GM18505 (cell line): ENCODE measurements at regions not wholly inside any gene's neighbourhood (a gene's known extent, or its start where the extent isn't known, plus 50 kb on each side); places are given as distances from the start of the nearest gene placed in this dataset.
"Not testable (repeated sequence)": the region's sequence is repeated elsewhere in the genome, so short reads cannot be mapped to it uniquely, and the experiment has no call there.

Experiments
- ATAC-seq: cut with Tn5 transposase; IDR thresholded peaks from one replicate; pipeline ENCODE4 v1.9.1; 2021; ENCODE audit not compliant: unreplicated experiment
- POLR2A ChIP-seq: IDR thresholded peaks from 4 replicates; pipeline ENCODE4 v1.6.1; 2011; ENCODE audit warnings: borderline replicate concordance; ENCODE audit not compliant: insufficient read depth, insufficient read length; ENCODE audit errors: extremely low read depth

DNA sequence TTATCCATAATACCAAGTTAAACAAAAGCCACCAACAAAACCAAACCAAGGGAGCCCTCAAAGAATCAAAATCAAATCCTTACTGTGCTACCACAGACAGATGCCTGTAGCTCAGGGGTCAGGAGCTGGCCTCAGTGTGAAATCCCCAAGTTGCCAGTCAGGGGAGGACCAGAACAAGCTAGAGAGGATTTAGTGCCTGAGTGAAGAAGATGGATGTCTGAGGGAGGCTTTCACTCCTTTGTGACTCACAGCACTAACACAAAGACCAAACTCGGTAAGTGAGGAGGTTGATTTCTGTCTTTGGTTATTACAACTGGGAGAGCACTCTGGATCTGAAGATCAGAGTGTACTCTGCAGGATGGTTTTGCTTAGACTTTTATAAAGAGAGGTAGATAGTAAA, 189.9 kb upstream of the ZNF184 start:
- ATAC-seq = no peak
- no peak for TF ChIP-seq POLR2A

DNA sequence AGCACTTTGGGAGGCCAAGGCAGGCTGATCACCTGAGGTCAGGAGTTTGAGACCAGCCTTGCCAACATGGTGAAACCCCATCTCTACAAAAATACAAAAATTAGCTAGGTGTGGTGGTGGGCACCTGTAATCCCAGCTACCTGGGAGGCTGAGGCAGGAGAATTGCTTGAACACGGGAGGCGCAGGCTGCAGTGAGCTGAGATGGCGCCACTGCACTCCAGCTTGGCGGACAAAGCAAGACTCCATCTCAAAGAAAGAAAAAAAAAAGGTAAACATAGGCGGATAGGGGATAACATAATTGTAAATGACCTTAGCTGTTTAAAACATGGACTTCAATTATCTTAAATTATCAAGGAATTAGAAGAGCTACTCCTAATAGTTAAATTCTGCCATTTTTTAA, 189.3 kb upstream of the ZNF184 start:
- ATAC-seq = not testable (repeated sequence)

DNA sequence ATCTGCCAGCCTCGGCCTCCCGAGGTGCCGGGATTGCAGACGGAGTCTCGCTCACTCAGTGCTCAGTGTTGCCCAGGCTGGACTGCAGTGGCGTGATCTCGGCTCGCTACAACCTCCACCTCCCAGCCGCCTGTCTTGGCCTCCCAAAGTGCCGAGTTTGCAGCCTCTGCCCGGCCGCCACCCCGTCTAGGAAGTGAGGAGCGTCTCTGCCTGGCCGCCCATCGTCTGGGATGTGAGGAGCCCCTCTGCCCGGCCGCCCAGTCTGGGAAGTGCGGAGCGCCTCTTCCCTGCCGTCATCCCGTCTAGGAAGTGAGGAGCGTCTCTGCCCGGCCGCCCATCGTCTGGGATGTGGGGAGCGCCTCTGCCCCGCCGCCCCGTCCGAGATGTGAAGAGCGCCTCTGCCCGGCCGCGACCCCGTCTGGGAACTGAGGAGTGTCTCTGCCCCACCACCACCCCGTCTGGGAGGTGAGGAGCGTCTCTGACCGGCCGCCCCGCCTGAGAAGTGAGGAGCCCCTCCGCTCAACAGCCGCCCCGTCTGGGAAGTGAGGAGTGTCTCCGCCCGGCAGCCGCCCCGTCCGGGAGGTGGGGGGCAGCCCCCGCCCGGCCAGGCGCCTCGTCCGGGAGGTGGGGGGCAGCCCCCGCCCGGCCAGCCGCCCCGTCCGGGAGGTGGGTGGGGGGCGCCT, 180.4 kb upstream of the ZNF184 start:
- ATAC-seq = not testable (repeated sequence)

DNA sequence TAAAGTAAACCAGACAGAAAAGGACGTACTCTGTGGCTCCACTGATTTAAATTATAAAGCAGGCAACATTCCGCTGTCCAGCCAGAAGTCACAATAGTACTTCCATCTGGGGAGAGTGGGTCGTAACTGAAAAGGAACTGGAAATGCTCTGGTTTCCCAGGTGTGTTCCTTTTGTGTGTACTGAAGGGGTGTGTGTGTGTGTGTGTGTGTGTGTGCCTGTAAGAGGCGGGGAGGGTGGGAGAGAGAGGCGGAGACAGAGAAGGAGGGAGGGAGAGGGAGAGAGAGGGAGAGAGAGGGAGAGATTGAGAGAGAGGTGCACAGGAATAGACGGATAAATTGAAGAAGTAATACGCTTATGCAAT, 178.4 kb upstream of the ZNF184 start:
- no peak for TF ChIP-seq POLR2A
- ATAC-seq = no peak

DNA sequence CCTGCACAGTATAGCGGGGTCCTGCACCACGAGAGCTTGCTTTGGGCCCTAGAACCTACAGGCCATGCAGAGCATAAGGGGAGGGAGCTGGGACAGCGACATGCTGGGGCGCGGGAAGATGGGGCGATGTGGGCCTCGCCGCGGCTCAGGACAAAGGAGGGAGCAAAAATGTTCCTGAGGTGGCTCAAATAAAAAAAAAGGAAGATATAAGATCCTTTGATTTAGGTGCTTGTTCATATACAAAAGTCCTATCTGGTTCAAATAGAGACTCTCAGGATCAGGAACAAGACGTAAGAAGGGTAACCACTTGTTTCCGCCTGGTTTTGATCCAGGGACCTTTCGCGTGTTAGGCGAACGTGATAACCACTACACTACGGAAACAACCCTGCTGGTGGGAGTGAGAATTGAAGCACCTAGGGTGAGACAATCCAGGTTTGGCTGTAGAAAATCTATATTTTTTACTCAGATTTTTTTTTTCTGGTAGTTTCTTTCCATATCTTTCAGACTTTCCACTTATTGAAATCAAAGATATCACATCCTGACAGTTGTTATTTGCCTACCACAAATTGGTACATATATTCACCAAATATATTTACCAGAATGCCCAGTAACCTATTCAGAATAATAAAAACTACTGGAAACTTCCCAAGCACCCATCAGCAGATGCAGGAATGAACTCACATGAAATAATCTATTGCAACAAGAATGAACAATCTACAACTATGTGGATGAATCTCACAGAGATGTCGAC, 177.9 kb upstream of the ZNF184 start:
- ATAC-seq = no peak
- TF ChIP-seq POLR2A = no peak

DNA sequence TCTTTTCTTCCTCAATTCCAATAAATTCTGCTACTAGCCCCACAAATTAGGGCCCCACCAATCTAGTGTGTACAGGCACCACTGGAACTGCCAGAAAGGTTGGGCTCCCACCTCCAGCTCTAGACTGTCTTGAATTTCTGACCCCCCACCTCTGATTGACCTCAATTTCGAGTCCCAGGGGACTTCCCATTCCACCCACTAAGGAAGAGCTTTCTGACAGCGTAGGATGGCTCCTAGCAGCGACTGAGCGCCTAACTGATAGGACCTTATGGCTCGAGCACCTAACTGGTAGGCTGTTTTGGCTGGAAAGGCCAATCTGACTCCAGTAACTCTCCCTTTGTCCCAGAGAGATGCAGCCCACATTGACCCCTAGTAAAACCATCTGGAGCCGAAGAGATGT, 171.6 kb upstream of the ZNF184 start:
- no peak for ATAC-seq
- no peak for TF ChIP-seq POLR2A

DNA sequence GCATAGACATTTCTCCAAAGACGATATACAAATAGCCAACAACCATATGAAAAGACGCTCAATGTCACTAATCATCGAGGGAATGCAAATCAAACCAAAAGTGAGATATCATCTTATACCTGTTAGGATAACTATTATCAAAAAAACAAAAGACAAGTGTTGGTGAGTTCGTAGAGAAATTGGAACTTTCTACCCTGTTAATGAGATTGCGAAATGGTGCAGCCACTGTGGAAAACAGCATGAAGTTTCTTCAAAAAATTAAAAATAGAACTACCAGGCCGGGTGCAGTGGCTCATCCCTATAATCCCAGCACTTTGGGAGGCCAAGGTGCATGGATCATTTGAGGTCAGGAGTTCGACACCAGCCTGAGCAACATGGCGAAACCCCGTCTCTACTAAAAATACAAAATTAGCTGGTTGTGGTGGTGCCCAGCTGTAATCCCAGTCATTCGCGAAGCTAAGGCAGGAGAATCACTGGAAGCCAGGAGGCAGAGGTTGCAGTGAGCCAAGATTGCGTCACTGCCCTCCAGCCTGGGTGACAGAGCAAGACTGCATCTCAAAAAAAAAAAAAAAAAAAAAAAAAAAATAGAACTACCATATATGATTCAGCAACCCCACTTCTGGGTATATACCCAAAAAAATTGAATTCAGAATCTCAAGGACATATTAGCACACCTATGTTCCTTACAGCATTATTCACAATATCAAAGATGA, 170.0 kb upstream of the ZNF184 start:
- no peak for ATAC-seq

DNA sequence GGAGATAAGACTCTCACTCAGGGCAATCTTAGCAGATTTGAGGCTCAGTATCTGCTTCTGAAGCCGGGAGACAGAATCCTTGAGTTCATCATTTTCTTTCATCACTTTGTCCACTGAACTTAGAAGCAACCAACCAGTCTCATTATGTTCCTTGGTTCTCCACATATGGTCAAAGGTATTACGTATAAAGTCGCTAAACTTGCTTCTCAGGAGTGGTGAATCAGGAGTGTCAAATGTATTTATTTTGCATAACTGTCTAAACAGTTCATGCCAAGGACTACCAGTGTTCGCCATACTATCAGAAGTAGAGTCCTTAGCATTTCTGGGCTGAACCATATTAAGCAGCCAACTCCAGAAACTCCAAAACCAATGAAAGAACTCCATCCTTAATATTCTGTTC, 163.0 kb upstream of the ZNF184 start:
- ATAC-seq = not testable (repeated sequence)

More for the DNA sequence above, 170.0 kb upstream of the ZNF184 start:
- TF ChIP-seq POLR2A = no peak

DNA sequence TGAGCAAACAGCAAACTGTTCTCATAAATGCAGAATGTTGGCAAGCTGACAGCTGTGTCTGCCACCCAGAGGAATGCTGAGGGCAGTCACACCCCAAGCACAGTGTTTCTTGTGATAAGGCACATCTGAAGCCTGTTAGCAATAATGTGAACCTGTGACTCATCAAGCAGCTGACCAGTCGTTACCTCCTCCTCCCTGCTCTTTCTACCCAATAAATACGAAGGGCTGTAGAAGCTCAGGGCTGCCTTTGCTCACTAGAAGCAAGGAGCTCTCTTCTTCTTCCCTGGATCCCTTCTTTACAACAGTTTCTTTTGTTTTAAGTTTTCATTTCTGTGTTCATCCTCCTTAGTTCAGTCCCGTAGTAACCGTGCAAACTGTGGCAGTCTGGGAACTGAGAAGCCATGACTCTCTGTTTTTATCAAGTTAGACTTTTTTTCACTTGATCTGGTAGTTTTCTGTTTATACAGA, 160.3 kb upstream of the ZNF184 start:
- ATAC-seq = not testable (repeated sequence)

DNA sequence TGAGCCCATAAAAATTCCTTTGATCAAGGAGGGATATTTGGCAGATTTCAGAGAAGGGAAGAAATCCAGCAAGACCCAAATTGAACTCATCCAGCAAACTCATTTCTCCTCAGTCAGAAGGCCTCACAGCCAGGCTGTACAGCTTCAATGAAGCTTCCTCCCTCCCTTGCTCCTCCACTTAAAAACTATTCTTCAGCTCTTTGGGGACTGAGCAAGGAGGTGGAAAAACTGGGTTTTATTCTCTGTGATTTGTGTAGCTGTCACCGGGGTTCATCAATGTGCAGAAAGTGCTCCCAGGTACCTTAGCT, 158.7 kb upstream of the ZNF184 start:
- TF ChIP-seq POLR2A = no peak
- no peak for ATAC-seq

DNA sequence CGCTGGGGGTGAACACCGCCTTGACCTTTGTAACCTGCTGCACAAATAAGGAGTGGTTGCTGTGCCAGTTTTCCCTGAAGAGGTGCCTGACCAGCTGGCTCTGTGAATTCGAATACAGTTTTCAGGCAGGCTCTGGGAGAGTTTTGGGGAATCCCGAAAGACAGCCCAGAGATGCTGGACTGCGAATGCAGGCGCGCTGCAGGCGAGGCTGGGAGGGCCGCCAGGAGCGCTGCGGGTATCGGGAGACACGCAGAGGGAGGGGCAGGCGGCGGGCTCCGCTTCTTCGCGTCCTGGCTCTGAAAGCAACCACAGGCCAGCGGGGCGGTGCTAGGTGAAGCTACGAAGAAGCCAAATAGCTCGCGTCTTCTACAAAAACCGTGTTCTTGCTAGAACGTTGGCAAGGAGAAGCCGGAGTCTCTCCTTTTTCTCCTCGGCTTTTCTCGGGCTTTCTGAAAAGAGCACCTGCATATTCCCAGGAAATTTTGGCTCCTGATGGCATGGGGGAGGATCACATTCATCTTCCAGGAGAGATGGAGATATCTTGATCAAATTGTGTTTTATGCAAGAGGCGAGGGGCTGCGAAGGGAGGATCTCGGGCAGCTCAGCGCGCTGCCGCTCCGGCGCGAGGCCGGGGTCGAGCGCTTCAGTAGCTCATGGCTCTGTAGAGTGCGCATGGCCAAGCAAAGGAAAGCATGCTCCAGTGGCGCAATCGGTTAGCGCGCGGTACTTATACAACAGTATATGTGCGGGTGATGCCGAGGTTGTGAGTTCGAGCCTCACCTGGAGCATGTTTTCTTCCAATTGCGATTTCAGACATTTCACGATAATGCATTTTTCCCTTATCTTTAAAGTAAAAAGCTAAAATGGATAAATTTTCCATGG, 158.1 kb upstream of the ZNF184 start:
- ATAC-seq = peak; percentile 56
- TF ChIP-seq POLR2A = no peak

DNA sequence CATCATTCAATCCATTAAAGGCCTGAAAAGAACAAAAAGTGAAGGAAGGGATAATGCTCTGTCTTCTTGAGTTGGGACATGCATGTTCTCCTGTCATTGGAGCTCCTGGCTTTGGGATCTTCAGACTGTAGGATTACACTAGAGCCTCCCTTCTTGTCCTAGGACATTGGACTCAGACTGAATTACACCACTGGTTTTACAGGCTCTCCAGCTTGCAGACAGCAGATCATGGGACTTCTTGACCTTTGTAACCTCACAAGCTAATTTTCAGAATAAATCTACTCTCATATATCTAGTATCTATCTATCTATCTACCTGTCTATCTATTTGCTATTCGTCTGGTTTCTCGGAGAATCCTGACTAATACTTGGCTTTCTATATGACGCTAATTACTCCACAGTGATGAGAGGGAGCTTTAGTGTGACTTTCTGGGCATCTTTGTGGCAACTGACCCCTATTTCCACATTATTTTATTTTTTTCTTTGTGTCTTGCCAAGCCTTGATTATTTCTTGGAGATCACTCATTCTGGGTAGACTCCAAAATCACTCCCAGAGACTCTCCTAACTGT, 151.9 kb upstream of the ZNF184 start:
- ATAC-seq = no peak

DNA sequence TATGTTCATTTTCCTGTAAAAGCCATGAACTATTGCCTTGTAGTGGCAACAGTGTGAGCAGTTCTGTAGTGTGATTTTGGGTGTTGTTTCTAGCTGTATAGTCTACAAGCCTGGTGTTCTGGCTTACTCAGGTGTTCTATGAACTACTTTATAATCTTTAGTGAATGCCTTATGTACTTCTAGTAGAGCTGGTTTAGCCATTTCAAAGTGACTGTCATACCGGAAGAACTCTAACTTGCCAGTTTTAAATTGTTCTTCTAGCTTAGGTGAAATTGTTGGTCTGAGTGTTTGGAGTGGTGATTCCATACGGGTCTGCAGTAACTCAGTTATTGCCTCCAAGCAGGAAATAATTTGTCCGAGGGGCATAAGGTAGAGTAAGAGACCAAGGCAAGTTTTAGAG, 150.2 kb upstream of the ZNF184 start:
- ATAC-seq = no peak
- TF ChIP-seq POLR2A = no peak

More for the DNA sequence above, 151.9 kb upstream of the ZNF184 start:
- no peak for TF ChIP-seq POLR2A
